HEK293 (cell line): ENCODE measurements at regions not wholly inside any gene's neighbourhood (a gene's known extent, or its start where the extent isn't known, plus 50 kb on each side); places are given as distances from the start of the nearest gene placed in this dataset.

Experiments used
- KLF10 ChIP-seq: fragments of 450-650 bp; IDR thresholded peaks from 2 replicates; pipeline ENCODE4 v1.5.1; 2018; ENCODE audit warnings: missing biosample characterization, mild to moderate bottlenecking, missing genetic modification characterization
- PATZ1 ChIP-seq: fragments of 450-650 bp; formaldehyde crosslinking; IDR thresholded peaks from 2 replicates; pipeline ENCODE4 v1.5.1; 2016; ENCODE audit warnings: missing biosample characterization, missing genetic modification characterization
- REST ChIP-seq: fragments of 450-650 bp; formaldehyde crosslinking; IDR thresholded peaks from 2 replicates; pipeline ENCODE4 v1.5.1; 2016; ENCODE audit warnings: missing biosample characterization, missing genetic modification characterization
- SALL2 ChIP-seq: fragments of 450-650 bp; formaldehyde crosslinking; IDR thresholded peaks from 2 replicates; pipeline ENCODE4 v1.5.0; 2017; ENCODE audit warnings: missing biosample characterization, mild to moderate bottlenecking, missing genetic modification characterization, borderline replicate concordance
- TCF7L2 ChIP-seq: IDR thresholded peaks from 2 replicates; pipeline ENCODE4 v1.6.1; 2011; ENCODE audit warnings: low read depth, mild to moderate bottlenecking, inconsistent platforms, low read length, moderate library complexity, borderline replicate concordance
- YY1 ChIP-seq: fragments of 450-650 bp; formaldehyde crosslinking; IDR thresholded peaks from 2 replicates; pipeline ENCODE4 v1.5.1; 2018; ENCODE audit warnings: missing biosample characterization, missing genetic modification characterization
- ZNF132 ChIP-seq: fragments of 450-650 bp; formaldehyde crosslinking; IDR thresholded peaks from 2 replicates; pipeline ENCODE4 v1.5.1; 2017; ENCODE audit warnings: missing biosample characterization, missing genetic modification characterization, borderline replicate concordance
- ZNF404 ChIP-seq: fragments of 450-650 bp; formaldehyde crosslinking; IDR thresholded peaks from 2 replicates; pipeline ENCODE4 v1.5.1; 2017; ENCODE audit warnings: missing biosample characterization, missing genetic modification characterization
- ZNF449 ChIP-seq: fragments of 450-650 bp; formaldehyde crosslinking; IDR thresholded peaks from 2 replicates; pipeline ENCODE4 v1.5.1; 2017; ENCODE audit warnings: missing biosample characterization, mild to moderate bottlenecking, missing genetic modification characterization, moderate library complexity
- ZNF670 ChIP-seq: fragments of 450-650 bp; formaldehyde crosslinking; IDR thresholded peaks from 2 replicates; pipeline ENCODE4 v1.5.1; 2016; ENCODE audit warnings: missing biosample characterization, missing genetic modification characterization, low read depth
- ZNF704 ChIP-seq: fragments of 450-650 bp; formaldehyde crosslinking; IDR thresholded peaks from 2 replicates; pipeline ENCODE4 v1.5.1; 2016; ENCODE audit warnings: missing biosample characterization, missing genetic modification characterization
- TF ChIP-seq, protein P1 (sequence below): fragments of 450-650 bp; formaldehyde crosslinking; IDR thresholded peaks from 2 replicates; pipeline ENCODE4 v1.5.1; 2016; ENCODE audit warnings: missing biosample characterization, missing genetic modification characterization

- TF ChIP-seq ZNF704, result no peak
- TF ChIP-seq, protein P1, sequence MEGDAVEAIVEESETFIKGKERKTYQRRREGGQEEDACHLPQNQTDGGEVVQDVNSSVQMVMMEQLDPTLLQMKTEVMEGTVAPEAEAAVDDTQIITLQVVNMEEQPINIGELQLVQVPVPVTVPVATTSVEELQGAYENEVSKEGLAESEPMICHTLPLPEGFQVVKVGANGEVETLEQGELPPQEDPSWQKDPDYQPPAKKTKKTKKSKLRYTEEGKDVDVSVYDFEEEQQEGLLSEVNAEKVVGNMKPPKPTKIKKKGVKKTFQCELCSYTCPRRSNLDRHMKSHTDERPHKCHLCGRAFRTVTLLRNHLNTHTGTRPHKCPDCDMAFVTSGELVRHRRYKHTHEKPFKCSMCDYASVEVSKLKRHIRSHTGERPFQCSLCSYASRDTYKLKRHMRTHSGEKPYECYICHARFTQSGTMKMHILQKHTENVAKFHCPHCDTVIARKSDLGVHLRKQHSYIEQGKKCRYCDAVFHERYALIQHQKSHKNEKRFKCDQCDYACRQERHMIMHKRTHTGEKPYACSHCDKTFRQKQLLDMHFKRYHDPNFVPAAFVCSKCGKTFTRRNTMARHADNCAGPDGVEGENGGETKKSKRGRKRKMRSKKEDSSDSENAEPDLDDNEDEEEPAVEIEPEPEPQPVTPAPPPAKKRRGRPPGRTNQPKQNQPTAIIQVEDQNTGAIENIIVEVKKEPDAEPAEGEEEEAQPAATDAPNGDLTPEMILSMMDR (tag by site-specific recombination), result no peak
- TF ChIP-seq YY1 (tag by site-specific recombination), result no peak
- TF ChIP-seq ZNF449 (tag by site-specific recombination), result no peak
- no peak for TF ChIP-seq PATZ1 (tag by site-specific recombination)
- TF ChIP-seq ZNF132 (tag by site-specific recombination), result no peak
- no peak for TF ChIP-seq KLF10
- TF ChIP-seq ZNF404, result no peak
- no peak for TF ChIP-seq REST (tag by site-specific recombination)
- TF ChIP-seq SALL2, result no peak
- TF ChIP-seq TCF7L2, result no peak
- no peak for TF ChIP-seq ZNF670
These were observed 65.8 kb upstream of the CADPS start for GRCh38 chr3:62940771-62941563.
